Mucosa of gallbladder (tissue), 1 donor: ENCODE measurements at regions not wholly inside any gene's neighbourhood (a gene's known extent, or its start where the extent isn't known, plus 50 kb on each side); places are given as distances from the start of the nearest gene placed in this dataset.

Source experiments
- DNase-seq: peaks from one replicate; pipeline ENCODE4 v3.0.0-alpha.2; 2020; ENCODE audit warnings: low spot score
- donor health status: DM: no; HTN: no; CAD: no.

DNA sequence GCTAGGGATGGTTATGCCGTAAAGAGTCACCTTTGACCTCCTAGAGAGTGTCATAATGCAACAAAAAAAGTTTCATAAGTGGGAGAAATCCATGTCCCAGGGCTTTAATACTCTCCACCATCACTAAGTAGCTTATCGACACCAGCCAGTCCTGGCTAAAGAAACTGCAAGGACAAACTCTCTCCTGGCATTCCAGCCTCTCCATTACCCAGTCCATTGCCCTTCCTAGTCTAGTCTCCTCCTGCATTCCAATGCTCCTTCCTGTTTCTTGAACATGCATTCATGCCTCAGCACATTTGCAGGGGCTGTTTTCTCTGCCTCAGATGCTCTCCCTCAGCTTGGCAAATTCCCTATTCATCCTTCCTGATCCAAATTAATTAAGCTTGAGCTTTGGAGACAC is 364.1 kb downstream of the BRINP1 start:
- no peak for DNase-seq

DNA sequence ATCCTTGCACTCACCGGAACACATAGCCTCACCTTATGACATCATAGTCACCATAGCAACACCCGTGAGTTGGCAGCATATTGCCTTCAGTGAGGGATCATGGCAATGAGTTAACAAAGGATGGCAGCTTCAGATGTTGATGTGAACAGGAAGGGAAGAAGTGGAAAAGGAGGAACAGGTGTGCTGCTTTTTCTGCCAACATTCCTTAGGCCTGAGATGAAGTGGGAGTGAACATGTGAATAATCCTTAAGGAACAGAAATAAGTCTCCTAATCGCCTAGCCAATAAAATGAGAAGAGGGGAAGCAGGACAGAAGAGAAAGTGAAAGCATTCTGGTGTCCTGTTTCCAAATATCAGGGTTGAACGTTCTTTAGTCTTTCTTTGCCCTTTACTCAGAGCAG is 360.0 kb downstream of the BRINP1 start:
- peak; percentile 35 for DNase-seq

GRCh38 chr9:119020284-119020683 is 349.0 kb downstream of the BRINP1 start:
- DNase-seq: no peak

DNA sequence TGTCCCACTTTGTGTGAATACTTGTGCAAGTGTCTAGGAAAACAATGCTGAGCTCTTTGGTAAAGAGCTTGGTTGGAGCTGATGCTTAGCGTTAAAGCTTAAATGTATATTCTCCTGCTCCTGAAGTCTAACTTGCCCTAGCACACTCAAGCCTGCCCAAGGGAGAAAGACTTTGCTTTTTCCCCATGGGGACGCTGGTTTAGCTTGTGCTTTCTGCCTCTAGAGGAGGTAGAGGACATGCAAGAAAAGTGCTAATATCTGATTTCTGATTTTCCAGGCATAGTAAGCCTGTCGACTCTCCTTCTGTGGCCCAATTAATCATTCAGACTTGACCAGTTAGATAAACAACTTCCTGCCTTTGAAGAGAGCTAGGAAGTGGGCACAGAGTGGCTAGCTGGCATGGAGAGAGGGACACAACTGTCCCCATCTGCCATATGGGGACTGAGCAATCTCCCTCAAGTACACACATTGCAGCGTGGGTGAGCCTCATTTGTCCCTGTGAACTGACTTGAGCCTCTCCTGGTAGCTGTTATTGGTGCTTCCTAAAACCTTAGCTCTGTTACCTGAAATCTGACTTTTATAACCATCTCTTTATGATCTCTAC is 348.4 kb downstream of the BRINP1 start:
- no peak for DNase-seq

DNA sequence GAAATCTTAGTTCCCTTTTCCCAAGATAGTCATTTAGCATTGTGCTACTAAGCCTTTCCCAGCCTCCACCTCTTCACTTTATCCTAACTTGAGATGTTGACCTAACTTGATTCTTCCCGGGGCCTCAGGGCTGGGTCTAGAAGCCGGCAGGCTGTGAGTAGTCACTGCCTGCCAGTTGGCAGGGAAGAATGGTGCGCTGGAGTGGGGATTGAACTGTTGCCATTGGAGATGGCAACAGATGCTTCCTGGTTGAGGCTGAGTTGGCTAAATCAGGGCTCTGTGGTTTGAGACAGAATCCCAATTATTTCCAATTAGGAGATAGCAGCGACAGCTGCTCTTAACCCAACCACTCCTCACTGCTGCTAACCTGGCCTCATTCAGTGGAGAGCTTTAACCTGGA is 343.1 kb downstream of the BRINP1 start:
- DNase-seq: peak; percentile 19

DNA sequence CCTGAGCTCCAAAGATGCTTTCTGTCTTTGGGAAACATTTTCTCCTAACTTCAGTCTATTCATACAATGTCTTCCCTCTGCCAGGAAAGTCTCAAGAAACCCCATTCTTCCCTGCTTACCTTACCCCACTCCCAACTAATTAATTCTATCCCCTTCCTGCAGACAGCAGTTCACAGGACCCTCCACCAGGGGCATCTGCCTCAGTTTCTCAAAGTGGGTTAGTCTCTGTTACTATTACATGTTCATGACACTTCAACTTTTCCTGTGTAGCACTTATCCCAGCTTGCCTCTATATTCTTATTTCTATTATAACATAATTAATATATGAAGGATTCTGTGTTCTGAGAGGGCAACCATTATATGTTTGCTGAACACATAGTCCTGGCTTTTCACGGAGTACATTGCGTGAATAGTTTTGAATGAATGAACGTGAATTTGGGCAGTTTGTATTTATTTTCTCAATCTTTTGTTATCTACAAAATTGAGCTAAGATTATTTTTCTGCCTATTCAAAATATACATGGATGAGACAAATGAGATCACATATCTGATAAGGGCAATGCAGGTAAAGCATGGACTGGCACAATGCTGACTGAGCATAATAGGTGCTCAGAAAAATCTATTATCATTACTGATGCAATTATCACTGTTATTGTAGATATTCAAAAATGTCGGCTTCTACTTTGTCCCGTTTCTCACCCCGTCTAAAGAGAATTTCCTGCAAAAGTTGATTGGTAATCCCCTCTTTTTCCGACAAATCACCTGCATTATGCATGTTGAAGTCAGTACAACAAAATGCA is 341.1 kb downstream of the BRINP1 start:
- DNase-seq: no peak

GRCh38 chr9:119029886-119030285 is 339.3 kb downstream of the BRINP1 start:
- no peak for DNase-seq

DNA sequence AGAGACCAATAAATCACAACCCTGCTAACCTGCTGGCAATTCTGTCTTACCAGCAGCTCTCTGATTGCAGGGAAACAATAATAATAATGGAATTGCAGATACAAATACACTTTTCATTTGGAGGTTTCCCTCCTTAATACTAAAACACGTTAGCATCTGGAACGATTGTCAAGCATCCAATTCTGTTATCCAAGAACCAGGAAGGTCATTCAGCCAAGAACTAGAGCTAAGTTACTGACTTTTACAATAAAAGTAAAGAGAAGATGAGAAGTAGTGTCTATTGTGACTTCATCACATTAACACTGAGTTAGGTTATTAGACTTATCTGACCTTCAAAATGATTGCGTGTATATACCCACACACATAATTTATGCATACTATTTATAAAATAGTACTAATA is 335.6 kb downstream of the BRINP1 start:
- DNase-seq: no peak

DNA sequence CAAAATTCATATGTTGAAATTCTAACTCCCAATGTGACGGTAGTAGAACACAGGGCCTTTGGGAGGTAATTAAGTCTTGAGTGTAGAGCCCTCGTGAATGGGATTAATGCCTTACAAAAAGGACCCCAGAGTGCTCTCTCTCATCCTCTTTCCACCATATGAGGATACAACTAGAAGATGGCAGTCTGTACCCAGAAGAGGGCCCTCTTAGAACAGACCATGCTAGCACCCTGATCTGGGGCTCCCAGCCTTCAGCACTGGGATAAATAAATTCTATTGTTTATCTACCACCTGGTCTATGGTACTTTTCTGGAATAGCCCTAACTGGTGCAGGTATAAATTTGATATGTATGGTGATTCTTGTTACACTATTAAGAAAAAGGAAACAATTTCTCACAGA is 332.3 kb downstream of the BRINP1 start:
- no peak for DNase-seq

DNA sequence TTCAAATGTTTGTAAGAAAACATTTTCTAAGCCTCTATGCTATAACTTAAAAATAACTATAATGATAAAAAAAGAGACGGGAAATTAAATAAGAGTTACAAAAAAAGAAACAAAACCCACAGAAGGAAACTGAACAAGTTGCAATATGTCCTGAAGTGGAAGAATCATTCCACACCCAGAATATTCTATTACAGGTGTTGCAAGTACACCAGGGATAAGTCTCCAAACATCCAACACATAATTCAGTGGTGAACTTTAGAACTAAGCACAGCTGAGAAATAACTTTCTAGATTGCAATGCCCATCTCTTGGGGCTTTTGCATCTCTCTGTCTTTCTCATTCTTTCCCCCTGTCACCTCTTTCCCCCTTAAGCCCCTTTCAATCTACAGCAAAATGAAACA is 325.2 kb downstream of the BRINP1 start:
- DNase-seq: no peak

DNA sequence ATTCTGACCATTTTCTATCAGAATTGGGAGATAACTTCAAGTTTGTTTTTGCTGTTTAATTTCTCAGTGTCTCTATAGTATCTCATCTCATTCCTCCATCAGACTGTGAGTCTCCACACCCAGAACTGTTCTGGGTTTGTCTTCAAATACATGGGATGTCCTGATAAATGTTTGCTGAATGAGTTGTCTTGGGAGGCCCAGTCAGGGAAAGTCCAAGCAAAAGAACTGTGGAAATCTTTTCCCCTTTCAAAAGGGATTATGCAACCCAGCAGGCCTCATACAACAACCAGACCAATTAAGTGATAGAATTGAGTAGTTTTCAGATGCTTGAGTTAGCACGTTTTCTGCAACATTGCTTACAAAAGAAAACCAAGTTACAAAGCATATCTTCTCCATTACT is 324.4 kb downstream of the BRINP1 start:
- no peak for DNase-seq

- no peak for DNase-seq
These were observed 321.5 kb downstream of the BRINP1 start for GRCh38 chr9:119047513-119048307.

GRCh38 chr9:119050281-119050680 is 319.0 kb downstream of the BRINP1 start:
- DNase-seq: no peak

DNA sequence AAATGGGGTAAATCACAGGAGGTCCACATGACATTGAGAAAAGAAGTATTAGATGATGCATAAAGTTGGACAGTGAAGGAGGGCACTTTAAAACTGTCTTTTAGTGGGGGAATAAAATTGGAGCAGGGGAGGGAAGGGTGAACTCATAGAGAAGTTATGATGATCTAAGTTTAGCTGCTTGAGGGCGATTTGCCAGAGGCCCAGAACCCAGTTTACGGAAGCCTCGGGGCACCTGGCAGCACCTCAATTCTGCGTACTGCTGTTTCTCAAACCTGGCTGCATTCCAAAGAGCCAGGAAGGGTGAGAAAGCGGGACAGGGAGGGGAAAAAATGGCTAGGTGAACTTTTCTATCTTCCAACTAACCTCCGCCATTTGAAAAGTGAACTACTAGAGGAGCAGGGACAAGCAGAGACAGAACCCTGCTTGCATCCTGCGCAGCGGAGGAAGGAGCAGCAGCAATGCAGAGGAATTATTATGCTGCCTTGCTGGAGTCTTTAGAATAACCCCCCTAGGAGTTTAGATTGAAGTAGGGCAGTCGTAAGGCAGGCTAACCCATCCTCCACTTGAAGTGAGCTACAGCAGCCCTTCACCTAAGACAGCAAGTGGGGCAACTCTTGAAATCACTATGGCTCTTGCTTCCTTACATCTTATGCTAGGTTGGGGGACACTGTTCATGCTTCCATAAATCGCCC is 316.8 kb downstream of the BRINP1 start:
- DNase-seq: no peak

DNA sequence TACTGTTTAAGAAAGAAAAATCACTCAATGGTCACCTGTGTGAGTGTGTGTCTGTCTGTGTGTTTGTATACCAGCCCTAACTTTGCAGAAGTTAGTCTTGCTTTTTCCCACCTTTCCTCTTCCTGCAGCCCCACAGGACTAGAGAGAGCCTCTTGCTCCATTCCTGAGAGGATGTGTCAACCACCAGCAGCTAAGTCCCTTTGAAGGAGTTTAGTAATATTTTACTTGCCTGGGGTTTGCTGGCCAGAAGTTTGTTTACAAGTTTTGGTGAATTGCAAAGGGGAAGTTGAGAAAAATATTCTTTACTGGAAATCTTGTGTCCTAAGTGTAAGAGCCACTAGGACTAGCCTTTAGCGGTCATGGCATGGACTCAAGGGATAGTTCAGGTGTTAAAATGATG is 316.2 kb downstream of the BRINP1 start:
- no peak for DNase-seq

GRCh38 chr9:119060629-119061385 is 308.4 kb downstream of the BRINP1 start:
- DNase-seq: no peak

DNA sequence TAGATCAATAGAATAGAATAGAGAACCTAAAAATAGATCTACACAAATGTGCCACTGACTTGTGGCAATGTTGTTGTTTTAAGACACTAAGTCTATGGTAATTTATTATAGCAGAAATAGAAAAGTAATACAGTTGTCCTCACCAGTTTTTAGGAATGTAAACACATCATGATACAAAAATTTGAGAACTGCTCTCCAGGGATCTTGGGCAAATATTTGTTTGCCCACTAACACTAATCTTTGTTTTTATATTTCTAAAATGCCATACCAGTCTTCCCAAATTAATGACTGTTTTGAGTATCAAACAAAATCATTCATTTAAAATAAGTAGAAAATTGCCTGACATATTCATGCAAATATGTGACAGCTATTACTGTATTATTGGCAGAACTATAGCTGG is 297.6 kb downstream of the BRINP1 start:
- no peak for DNase-seq

DNA sequence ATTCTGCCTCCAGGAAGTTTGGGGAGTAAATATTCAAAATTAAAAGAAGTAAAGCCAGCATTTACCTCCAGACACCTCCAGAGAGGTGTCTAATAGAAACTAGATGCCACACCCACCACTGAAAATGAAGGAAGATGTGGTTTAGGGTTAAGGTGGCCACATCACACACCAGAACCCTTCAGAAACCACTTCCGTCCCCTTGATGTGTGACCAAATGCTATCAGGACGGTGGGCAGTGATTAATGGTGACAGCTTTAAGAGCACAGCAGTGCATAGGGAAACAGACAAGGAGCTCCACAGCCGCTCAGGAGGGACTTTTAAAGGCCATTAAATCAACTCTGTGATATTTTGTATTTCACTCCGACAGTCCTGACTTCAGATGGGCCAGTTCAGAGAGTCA is 295.2 kb downstream of the BRINP1 start:
- DNase-seq: no peak

- no peak for DNase-seq
These were observed 291.2 kb downstream of the BRINP1 start for GRCh38 chr9:119078015-119078414.

GRCh38 chr9:119083673-119084072 is 285.6 kb downstream of the BRINP1 start:
- no peak for DNase-seq

DNA sequence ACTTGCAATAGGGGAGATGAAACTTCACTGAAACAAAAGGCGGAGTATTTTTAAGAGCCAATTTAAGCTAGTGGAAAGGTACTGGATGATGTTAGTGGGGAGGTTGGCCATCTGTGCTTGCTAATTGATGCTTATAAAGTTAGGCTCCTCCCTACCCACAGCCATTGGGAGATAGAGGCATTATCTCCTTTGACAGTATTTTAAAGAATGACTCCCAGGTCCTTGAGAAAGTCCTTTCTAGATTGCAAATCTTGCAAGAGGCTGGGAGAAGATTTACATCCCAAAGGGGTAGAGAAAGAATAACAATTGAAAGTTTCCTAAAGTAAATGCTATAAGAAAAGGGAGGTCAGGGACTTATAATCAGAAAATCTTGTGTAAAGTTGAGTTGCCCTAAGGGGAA is 282.6 kb downstream of the BRINP1 start:
- DNase-seq: no peak
